ENCODE measurements at regions not wholly inside any gene's neighbourhood (a gene's known extent, or its start where the extent isn't known, plus 50 kb on each side); places are given as distances from the start of the nearest gene placed in this dataset.

DNA sequence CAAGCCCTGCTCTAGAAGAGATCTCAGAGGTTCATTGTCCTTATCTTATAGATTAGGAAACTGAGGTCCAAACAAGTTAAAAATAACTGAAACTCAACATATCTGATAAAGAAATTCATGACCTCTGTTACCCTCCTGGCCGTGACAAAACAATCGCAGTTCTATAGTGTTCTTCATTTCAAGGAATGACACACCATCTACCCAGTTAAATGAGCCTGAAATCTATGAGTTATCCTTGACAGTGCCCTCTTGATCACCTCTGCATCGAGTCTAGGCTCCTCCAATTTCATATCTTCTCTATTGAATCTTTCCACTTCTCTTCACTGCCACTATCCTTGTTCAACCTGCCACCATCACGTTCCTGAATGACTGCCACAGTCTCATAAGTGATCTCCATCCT, 325.3 kb upstream of the TEX13C start:
- no peak for DNase-seq (ENCODE audit: low spot score)

DNA sequence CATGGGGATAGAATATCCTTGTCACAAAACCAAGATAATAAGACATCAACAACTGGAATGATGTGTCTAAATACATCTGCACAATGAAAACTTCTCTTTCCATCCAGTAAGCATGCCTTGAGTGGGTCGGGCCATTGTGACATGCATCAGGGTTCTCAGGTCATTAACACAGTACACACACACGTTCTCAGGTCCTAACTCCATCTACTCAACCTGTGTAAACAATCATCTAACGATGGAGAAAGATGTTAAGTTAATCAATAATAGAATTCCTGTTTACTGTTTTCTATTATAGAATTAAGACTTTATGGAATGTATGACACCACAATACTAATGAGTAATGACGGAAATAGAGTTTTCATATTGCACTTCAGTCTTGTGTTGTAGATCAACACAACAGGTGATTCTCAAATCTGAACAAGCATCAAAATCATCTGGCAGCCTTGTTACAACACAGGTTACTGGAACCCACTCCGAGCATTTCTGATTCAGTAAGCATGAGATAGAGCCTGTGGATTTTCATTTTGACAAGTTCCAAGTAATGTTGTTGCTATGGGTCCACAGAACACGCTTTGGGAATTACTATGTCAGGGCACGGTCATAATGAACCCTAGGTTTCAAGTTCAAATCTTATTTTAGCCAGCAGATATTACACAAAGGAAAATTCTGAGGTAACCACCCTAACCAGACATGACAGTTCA, 315.8 kb upstream of the TEX13C start:
- DNase-seq (ENCODE audit: low spot score) = no peak

DNA sequence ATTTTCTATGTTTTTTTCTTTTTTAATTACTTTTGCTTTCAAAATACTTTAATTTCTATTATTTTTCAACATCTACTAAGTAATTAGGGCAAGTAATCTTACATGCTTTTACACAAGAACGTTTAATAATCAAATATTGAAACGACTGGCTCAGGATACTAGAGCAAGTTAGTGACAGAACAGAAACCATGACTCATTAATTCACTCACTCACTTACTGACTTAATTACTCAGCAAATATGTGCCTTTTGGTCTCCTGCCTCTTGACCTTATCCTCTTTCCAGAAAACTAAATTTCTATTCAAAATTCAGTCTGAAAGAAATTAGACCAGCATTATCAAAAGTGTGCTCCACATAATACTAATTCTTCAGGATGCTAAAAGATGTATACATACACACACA, 314.9 kb upstream of the TEX13C start:
- DNase-seq (ENCODE audit: low spot score) = no peak

DNA sequence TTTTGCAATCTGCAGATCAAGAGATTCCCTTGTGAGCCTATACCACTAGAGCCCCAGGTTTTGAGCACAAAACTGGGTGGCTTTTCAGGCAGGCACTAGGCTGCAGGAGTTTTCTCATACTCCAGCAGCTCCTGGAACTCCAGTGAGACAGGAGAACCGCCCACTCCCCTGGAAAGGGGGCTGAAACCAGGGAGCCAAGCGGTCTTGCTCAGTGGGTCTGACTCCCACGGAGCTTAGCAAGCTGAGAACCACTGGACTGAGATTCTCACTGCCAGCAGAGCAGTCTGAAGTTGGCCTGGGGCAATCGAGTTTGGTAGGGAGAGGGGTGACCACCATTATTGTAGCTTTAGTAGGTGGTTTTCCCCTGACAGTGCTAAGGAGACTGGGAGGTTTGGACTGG, 313.8 kb upstream of the TEX13C start:
- DNase-seq (ENCODE audit: low spot score) = no peak

DNA sequence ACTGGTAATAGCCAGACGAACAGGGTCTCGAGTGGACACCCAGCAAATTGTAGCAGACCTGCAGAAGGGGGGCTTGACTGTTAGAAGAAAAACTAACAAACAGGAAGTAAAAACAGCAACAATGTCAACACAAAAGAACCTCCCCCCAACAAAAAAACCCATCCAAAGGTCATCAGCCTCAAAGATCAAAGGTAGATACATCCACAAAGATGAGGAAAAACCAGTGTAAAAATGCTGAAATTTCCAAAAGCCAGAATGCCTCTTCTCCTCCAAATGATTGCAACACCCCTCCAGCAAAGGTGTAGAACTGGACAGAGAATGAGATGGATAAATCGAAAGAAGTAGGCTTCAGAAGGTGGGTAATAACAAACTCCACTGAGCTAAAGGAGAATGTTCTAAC, 313.0 kb upstream of the TEX13C start:
- DNase-seq (ENCODE audit: low spot score) = no peak

DNA sequence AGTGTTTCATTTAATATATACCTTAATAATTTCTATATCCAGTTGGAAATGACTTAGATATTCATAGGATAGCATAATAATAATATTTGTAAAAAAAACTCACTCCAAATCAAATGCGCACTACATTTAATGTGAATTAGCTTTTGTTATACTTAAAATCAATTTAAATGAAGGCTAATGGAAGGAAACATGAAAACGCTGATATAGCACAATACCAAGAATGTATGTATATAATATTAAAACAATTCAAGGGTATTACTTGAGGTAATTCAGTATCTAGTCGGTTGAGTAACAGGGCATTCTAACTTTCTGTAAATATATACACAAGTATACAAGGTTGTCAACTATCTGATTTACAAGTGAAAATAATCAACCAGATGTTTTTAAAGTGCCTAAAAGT, 307.1 kb upstream of the TEX13C start:
- no peak for DNase-seq (ENCODE audit: low spot score)

DNA sequence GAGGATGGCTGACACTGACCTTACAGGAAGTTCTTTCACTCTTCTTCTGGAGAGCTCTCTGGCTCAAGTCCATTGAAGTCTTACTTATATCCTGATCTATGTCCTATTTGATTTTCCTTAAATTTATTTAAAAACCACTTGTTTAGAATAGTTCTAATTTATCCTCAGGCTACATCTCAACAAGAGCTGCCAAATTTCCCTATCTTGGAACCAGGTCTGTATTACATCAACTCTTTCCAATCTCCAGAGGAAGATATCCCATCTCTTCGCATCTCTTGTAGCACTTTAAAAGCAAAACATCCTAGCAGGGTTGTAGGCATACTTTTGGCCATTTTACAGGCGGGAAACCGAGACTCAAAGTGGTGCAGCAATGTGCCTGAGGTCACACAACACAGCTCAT, 290.5 kb upstream of the TEX13C start:
- DNase-seq (ENCODE audit: low spot score) = no peak
